IMR-90 (cell line): ENCODE measurements at regions not wholly inside any gene's neighbourhood (a gene's known extent, or its start where the extent isn't known, plus 50 kb on each side); places are given as distances from the start of the nearest gene placed in this dataset.

Source experiments
- ATAC-seq: fragments of 200-7000 bp; cut with Tn5 transposase; 2 replicates; pipeline ENCODE4 v1.9.1; 2020; ENCODE audit warnings: low read depth, mild to moderate bottlenecking, moderate library complexity
- BruUV-seq: library from RNA; stranded (reverse); fragments of 400-500 nt; replicated peaks from 2 replicates; lab custom pipeline; 2021; lab: Mats Ljungman, UMichigan
- CTCF ChIA-PET: fragments of 300-600 bp; formaldehyde crosslinking; extraction: SDS; loops from one replicate; lab custom pipeline; 2021; ENCODE audit warnings: antibody characterized with exemption; lab: Yijun Ruan, JAX
- POLR2A ChIA-PET: fragments of 300-600 bp; sonication (Branson Sonifier 250); formaldehyde crosslinking; loops from one replicate; lab custom pipeline; 2022; ENCODE audit warnings: antibody characterized with exemption; ENCODE audit not compliant: unreplicated experiment; lab: Charles Lee
- DNase-seq: peaks from one replicate; pipeline ENCODE4 v3.0.0; 2013
- H2AFZ ChIP-seq: replicated peaks from 2 replicates; pipeline ENCODE3; 2013; ENCODE audit warnings: low read length, mild to moderate bottlenecking; ENCODE audit not compliant: poor library complexity
- H2AK5ac ChIP-seq: 2 replicates; pipeline ENCODE4 v1.6.1; 2013; ENCODE audit warnings: low read depth, low read length, inconsistent platforms
- H2AK9ac ChIP-seq: replicated peaks from 2 replicates; pipeline ENCODE3; 2013; ENCODE audit warnings: mild to moderate bottlenecking, low read depth, low read length, moderate library complexity; ENCODE audit not compliant: poor library complexity
- H2BK120ac ChIP-seq: 2 replicates; pipeline ENCODE4 v1.6.1; 2013; ENCODE audit warnings: low read depth, low read length, inconsistent platforms
- H2BK15ac ChIP-seq: 3 replicates; pipeline ENCODE4 v1.6.1; 2013; ENCODE audit warnings: low read depth, low read length, inconsistent platforms
- H2BK20ac ChIP-seq: 2 replicates; pipeline ENCODE4 v1.6.1; 2013; ENCODE audit warnings: low read depth, mild to moderate bottlenecking, inconsistent platforms, low read length, moderate library complexity
- H2BK5ac ChIP-seq: 2 replicates; pipeline ENCODE4 v1.6.1; 2013; ENCODE audit warnings: mild to moderate bottlenecking, low read depth, low read length, inconsistent platforms; ENCODE audit not compliant: poor library complexity, severe bottlenecking
- H3K14ac ChIP-seq: replicated peaks from 2 replicates; pipeline ENCODE4 v1.6.1; 2013; ENCODE audit warnings: low read depth, low read length, inconsistent platforms
- H3K18ac ChIP-seq: 2 replicates; pipeline ENCODE4 v1.6.1; 2013; ENCODE audit warnings: low read depth, low read length, control low read depth
- H3K23ac ChIP-seq: 2 replicates; pipeline ENCODE4 v1.6.1; 2013; ENCODE audit warnings: low read depth, low read length, inconsistent platforms
- H3K27ac ChIP-seq: 2 replicates; pipeline ENCODE4 v1.5.1; 2013; ENCODE audit warnings: mild to moderate bottlenecking, control low read depth, low read length; ENCODE audit not compliant: insufficient read depth
- H3K27me3 ChIP-seq: 2 replicates; pipeline ENCODE4 v1.6.1; 2013; ENCODE audit warnings: low read length; ENCODE audit not compliant: control insufficient read depth, insufficient read depth
- H3K36me3 ChIP-seq: 2 replicates; pipeline ENCODE4 v1.6.1; 2013; ENCODE audit warnings: low read length, mixed read lengths; ENCODE audit not compliant: control insufficient read depth, insufficient read depth
- H3K4ac ChIP-seq: 2 replicates; pipeline ENCODE4 v1.6.1; 2013; ENCODE audit warnings: low read depth, low read length, inconsistent platforms
- H3K4me1 ChIP-seq: 2 replicates; pipeline ENCODE4 v1.6.1; 2013; ENCODE audit warnings: low read length, mixed read lengths; ENCODE audit not compliant: control insufficient read depth, insufficient read depth
- H3K4me2 ChIP-seq: 2 replicates; pipeline ENCODE4 v1.6.1; 2013; ENCODE audit warnings: low read depth, mild to moderate bottlenecking, control low read depth, low read length, moderate library complexity
- H3K4me3 ChIP-seq: 2 replicates; pipeline ENCODE4 v1.5.1; 2013; ENCODE audit warnings: low read depth, mild to moderate bottlenecking, control low read depth, low read length, moderate library complexity; ENCODE audit not compliant: insufficient read depth
- H3K56ac ChIP-seq: 2 replicates; pipeline ENCODE4 v1.6.1; 2013; ENCODE audit warnings: low read length, inconsistent platforms; ENCODE audit not compliant: insufficient read depth; ENCODE audit errors: extremely low read depth
- H3K79me1 ChIP-seq, 2 experiments: 2 replicates each; pipeline ENCODE4 v1.6.1; 2013; ENCODE audit warnings: low read length in 2 of 2, inconsistent platforms in 1 of 2, low read depth in 1 of 2
- H3K9ac ChIP-seq: 2 replicates; pipeline ENCODE4 v1.6.1; 2013; ENCODE audit warnings: low read depth, low read length, control low read depth
- H3K9me1 ChIP-seq: 2 replicates; pipeline ENCODE4 v1.6.1; 2013; ENCODE audit warnings: low read length, inconsistent platforms; ENCODE audit not compliant: insufficient read depth
- H3K9me3 ChIP-seq: 2 replicates; pipeline ENCODE4 v1.6.1; 2013; ENCODE audit warnings: low read length; ENCODE audit not compliant: control insufficient read depth, insufficient read depth
- H4K20me1 ChIP-seq: 2 replicates; pipeline ENCODE4 v1.6.1; 2013; ENCODE audit warnings: low read length, inconsistent platforms; ENCODE audit not compliant: insufficient read depth
- H4K5ac ChIP-seq: 2 replicates; pipeline ENCODE4 v1.6.1; 2013; ENCODE audit warnings: mild to moderate bottlenecking, low read depth, low read length, control low read depth
- H4K8ac ChIP-seq, 2 experiments: 2 replicates each; pipeline ENCODE4 v1.6.1; 2013; ENCODE audit warnings: low read depth in 2 of 2, low read length in 2 of 2, control low read depth in 1 of 2, inconsistent platforms in 1 of 2
- H4K91ac ChIP-seq: 2 replicates; pipeline ENCODE4 v1.6.1; 2013; ENCODE audit warnings: low read depth, low read length, inconsistent platforms; ENCODE audit not compliant: insufficient read depth
- BHLHE40 ChIP-seq: fragments of 150-350 bp; IDR thresholded peaks from 2 replicates; pipeline ENCODE4 v1.6.1; 2016; ENCODE audit warnings: mild to moderate bottlenecking, low read depth, low read length
- CEBPB ChIP-seq: IDR thresholded peaks from 2 replicates; pipeline ENCODE4 v1.6.1; 2012; ENCODE audit warnings: low read depth, low read length, improper control_type of control experiment
- CHD1 ChIP-seq: IDR thresholded peaks from 2 replicates; pipeline ENCODE4 v1.6.1; 2012; ENCODE audit warnings: low read depth, low read length, improper control_type of control experiment
- FOS ChIP-seq: fragments of 150-350 bp; IDR thresholded peaks from 2 replicates; pipeline ENCODE4 v1.6.1; 2016; ENCODE audit warnings: low read depth, low read length
- MAFK ChIP-seq: IDR thresholded peaks from 2 replicates; pipeline ENCODE4 v1.6.1; 2012; ENCODE audit warnings: low read depth, low read length, improper control_type of control experiment
- MAZ ChIP-seq: IDR thresholded peaks from 2 replicates; pipeline ENCODE4 v1.6.1; 2012; ENCODE audit warnings: low read depth, mild to moderate bottlenecking, low read length, improper control_type of control experiment, moderate library complexity, borderline replicate concordance
- MXI1 ChIP-seq: IDR thresholded peaks from 2 replicates; pipeline ENCODE4 v1.6.1; 2012; ENCODE audit warnings: low read depth, mild to moderate bottlenecking, low read length, moderate library complexity, borderline replicate concordance
- NFE2L2 ChIP-seq: fragments of 150-350 bp; IDR thresholded peaks from 2 replicates; pipeline ENCODE4 v1.6.1; 2016; ENCODE audit warnings: low read depth, mild to moderate bottlenecking, low read length
- POLR2A ChIP-seq: IDR thresholded peaks from 2 replicates; pipeline ENCODE4 v1.6.1; 2012; ENCODE audit warnings: mild to moderate bottlenecking, low read depth, low read length
- RAD21 ChIP-seq: IDR thresholded peaks from 2 replicates; pipeline ENCODE4 v1.6.1; 2012; ENCODE audit warnings: low read length, improper control_type of control experiment
- RCOR1 ChIP-seq: IDR thresholded peaks from 2 replicates; pipeline ENCODE4 v1.6.1; 2012; ENCODE audit warnings: mild to moderate bottlenecking, low read length, improper control_type of control experiment; ENCODE audit not compliant: insufficient replicate concordance
- RFX5 ChIP-seq: IDR thresholded peaks from 2 replicates; pipeline ENCODE4 v1.8.0; 2012; ENCODE audit warnings: low read depth, mild to moderate bottlenecking, low read length, moderate library complexity
- SMC3 ChIP-seq: fragments of 150-350 bp; IDR thresholded peaks from 2 replicates; pipeline ENCODE4 v1.6.1; 2016; ENCODE audit warnings: low read depth, mild to moderate bottlenecking, antibody characterized with exemption, low read length, moderate library complexity
- WGBS, 2 experiments: methylation state at CpG; one replicate each; pipeline versions ENCODE4 v1.1.5 to v1.1.7; 2013; ENCODE audit warnings: missing lambda C conversion rate in 2 of 2; ENCODE audit not compliant: insufficient read length in 1 of 2; ENCODE audit errors: extremely low coverage in 2 of 2; 5-methylcytosine and 5-hydroxymethylcytosine counted together
- dilution Hi-C: fragments of 300-500 bp; cut with HindIII; formaldehyde crosslinking; loops from one replicate; pipeline ENCODE4 v1.14.3; 2018; ENCODE audit warnings: low sequenced_read_pairs; ENCODE audit not compliant: unreplicated experiment
- in situ Hi-C: fragments of 300-500 bp; cut with MboI; formaldehyde crosslinking; loops from 3 replicates; pipeline ENCODE4 v1.14.3; 2019; ENCODE audit warnings: low sequenced_read_pairs, inconsistent platforms, mixed read lengths
- intact Hi-C: fragments of 100-400 bp; cut with micrococcal nuclease; formaldehyde crosslinking; loops from 2 replicates; pipeline ENCODE4 v1.10.0; 2022
- TF ChIP-seq, protein P1 (sequence below): conservative IDR thresholded peaks from 2 replicates; pipeline ENCODE4 v1.5.1; 2012; ENCODE audit warnings: mild to moderate bottlenecking, low read depth, low read length, improper control_type of control experiment

DNA sequence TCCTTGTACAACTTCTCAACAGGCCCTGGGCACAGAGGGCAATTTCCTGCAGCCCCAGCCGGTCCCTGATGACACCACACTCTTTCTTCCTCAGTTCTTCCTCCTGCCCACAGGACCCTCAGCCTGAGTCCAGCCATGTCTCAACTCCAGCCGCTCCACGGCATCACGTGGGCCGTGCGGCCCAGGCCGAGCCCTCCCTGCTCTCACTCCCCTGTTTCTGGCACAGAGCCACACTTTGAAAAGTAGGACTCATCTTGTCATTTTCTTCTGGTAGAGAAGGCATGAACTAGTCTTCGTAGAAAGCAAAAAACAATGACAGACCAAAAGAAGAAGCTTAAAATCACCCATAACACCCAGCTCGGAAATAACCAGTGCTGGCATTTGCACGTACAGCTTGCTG is 404.7 kb upstream of the IRX1 start:
- Histone ChIP-seq H3K56ac (no peak overlapping the region), H3K4me1 (no peaks in the 10 kb centered on the region), H2BK20ac (no peak overlapping the region), H3K23ac (no peak overlapping the region), H2AK9ac (no peak overlapping the region), H2BK5ac (no peak overlapping the region), H3K4me2 (no peak overlapping the region), H3K9me3 (peaks cover 14% of the 10 kb centered on the region), H2BK15ac (no peak overlapping the region), H3K18ac (no peak overlapping the region), H2AFZ (no peak overlapping the region), H3K36me3 (no peaks in the 10 kb centered on the region), H3K79me1 (no peaks in the 10 kb centered on the region), H4K8ac (no peak overlapping the region), H3K9me1 (no peaks in the 10 kb centered on the region), H4K20me1 (no peaks in the 10 kb centered on the region), H2AK5ac (no peak overlapping the region), H3K14ac (no peak overlapping the region), H3K4me3 (no peak overlapping the region), H3K27ac (no peak overlapping the region), H4K5ac (no peak overlapping the region), H3K9ac (no peak overlapping the region), H2BK120ac (no peak overlapping the region), H3K27me3 (no peaks in the 10 kb centered on the region), H3K4ac (no peak overlapping the region), H4K91ac (no peak overlapping the region)
- DNase-seq, result no peak
- dilution Hi-C loops (no loop called here), in situ Hi-C loops (no loop called here), intact Hi-C loops (no loop called here)
- no CpG with 5 or more reads among the region's 10 CpGs for WGBS, 2 experiments
- CTCF ChIA-PET, result no interaction called here
- no peak for TF ChIP-seq RCOR1
- TF ChIP-seq, protein P1, sequence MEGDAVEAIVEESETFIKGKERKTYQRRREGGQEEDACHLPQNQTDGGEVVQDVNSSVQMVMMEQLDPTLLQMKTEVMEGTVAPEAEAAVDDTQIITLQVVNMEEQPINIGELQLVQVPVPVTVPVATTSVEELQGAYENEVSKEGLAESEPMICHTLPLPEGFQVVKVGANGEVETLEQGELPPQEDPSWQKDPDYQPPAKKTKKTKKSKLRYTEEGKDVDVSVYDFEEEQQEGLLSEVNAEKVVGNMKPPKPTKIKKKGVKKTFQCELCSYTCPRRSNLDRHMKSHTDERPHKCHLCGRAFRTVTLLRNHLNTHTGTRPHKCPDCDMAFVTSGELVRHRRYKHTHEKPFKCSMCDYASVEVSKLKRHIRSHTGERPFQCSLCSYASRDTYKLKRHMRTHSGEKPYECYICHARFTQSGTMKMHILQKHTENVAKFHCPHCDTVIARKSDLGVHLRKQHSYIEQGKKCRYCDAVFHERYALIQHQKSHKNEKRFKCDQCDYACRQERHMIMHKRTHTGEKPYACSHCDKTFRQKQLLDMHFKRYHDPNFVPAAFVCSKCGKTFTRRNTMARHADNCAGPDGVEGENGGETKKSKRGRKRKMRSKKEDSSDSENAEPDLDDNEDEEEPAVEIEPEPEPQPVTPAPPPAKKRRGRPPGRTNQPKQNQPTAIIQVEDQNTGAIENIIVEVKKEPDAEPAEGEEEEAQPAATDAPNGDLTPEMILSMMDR, result no peak
- TF ChIP-seq CEBPB, result no peak
- TF ChIP-seq SMC3, result no peak
- TF ChIP-seq FOS, result no peak
- no peak for TF ChIP-seq POLR2A
- TF ChIP-seq RFX5, result no peak
- TF ChIP-seq NFE2L2, result no peak
- no peak for TF ChIP-seq MAFK
- no peak for TF ChIP-seq MXI1
- no peak for TF ChIP-seq MAZ
- TF ChIP-seq CHD1, result no peak
- no peak for TF ChIP-seq BHLHE40
- TF ChIP-seq RAD21, result no peak
- no TSS peak for BruUV-seq
- POLR2A ChIA-PET, result no interaction called here
- ATAC-seq, result no peak
